Osteoblast (primary cell): ENCODE measurements at regions not wholly inside any gene's neighbourhood (a gene's known extent, or its start where the extent isn't known, plus 50 kb on each side); places are given as distances from the start of the nearest gene placed in this dataset.

Experiments used
- DNase-seq: peaks from one replicate; pipeline ENCODE4 v3.0.0; 2011; ENCODE audit warnings: low spot score, mixed read lengths; ENCODE audit not compliant: insufficient read length; ENCODE audit errors: missing footprints
- H2AFZ ChIP-seq: 2 replicates; pipeline ENCODE4 v1.6.0; 2011; ENCODE audit warnings: mild to moderate bottlenecking, low read length
- H3K27ac ChIP-seq: 2 replicates; pipeline ENCODE4 v1.5.1; 2011; ENCODE audit warnings: mild to moderate bottlenecking, low read depth, low read length, moderate library complexity
- H3K27me3 ChIP-seq: 2 replicates; pipeline ENCODE4 v1.6.0; 2012; ENCODE audit warnings: mild to moderate bottlenecking, control low read depth, inconsistent platforms, low read length, moderate library complexity; ENCODE audit not compliant: insufficient read depth
- H3K36me3 ChIP-seq: 2 replicates; pipeline ENCODE4 v1.5.1; 2011; ENCODE audit warnings: mild to moderate bottlenecking, low read length, control low read depth, moderate library complexity; ENCODE audit not compliant: insufficient read depth
- H3K4me1 ChIP-seq: 2 replicates; pipeline ENCODE4 v1.5.1; 2011; ENCODE audit warnings: mild to moderate bottlenecking, low read length, control low read depth, moderate library complexity; ENCODE audit not compliant: insufficient read depth
- H3K4me2 ChIP-seq: 2 replicates; pipeline ENCODE4 v1.6.0; 2011; ENCODE audit warnings: mild to moderate bottlenecking, low read length; ENCODE audit not compliant: insufficient read depth
- H3K4me3 ChIP-seq: fragments of 200-600 bp; sonication (generic); 3 replicates; pipeline ENCODE4 v1.5.1; 2012; ENCODE audit warnings: mild to moderate bottlenecking, low read length, inconsistent platforms; ENCODE audit not compliant: insufficient read depth
- H3K79me2 ChIP-seq: 2 replicates; pipeline ENCODE4 v1.6.0; 2012; ENCODE audit warnings: mild to moderate bottlenecking, low read length, control low read depth, inconsistent platforms; ENCODE audit not compliant: insufficient read depth
- H3K9me3 ChIP-seq: 2 replicates; pipeline ENCODE4 v1.5.1; 2011; ENCODE audit warnings: low read depth, low read length, control low read depth
- H4K20me1 ChIP-seq: 2 replicates; pipeline ENCODE4 v1.6.0; 2012; ENCODE audit warnings: mild to moderate bottlenecking, low read length, control low read depth; ENCODE audit not compliant: insufficient read depth
- CTCF ChIP-seq: IDR thresholded peaks from 2 replicates; pipeline ENCODE4 v1.5.1; 2011; ENCODE audit warnings: mild to moderate bottlenecking, low read depth, low read length, moderate library complexity; ENCODE audit errors: extremely low read depth

GRCh38 chr12:112573141-112573540 lies 154.4 kb downstream of the PTPN11 start:
- H3K4me1 ChIP-seq, result no peaks in the 10 kb centered on the region
- H4K20me1 ChIP-seq, result no peaks in the 10 kb centered on the region
- peaks cover 12% of the 10 kb centered on the region for H3K27me3 ChIP-seq
- H3K27ac ChIP-seq, result no peak overlapping the region
- no peaks in the 10 kb centered on the region for H3K79me2 ChIP-seq
- no peaks in the 10 kb centered on the region for H3K36me3 ChIP-seq
- TF ChIP-seq CTCF, result no peak
- no peak overlapping the region for H3K4me2 ChIP-seq
- no peak overlapping the region for H3K4me3 ChIP-seq
- no peak for DNase-seq
- H2AFZ ChIP-seq, result no peak overlapping the region
- H3K9me3 ChIP-seq, result no peaks in the 10 kb centered on the region

DNA sequence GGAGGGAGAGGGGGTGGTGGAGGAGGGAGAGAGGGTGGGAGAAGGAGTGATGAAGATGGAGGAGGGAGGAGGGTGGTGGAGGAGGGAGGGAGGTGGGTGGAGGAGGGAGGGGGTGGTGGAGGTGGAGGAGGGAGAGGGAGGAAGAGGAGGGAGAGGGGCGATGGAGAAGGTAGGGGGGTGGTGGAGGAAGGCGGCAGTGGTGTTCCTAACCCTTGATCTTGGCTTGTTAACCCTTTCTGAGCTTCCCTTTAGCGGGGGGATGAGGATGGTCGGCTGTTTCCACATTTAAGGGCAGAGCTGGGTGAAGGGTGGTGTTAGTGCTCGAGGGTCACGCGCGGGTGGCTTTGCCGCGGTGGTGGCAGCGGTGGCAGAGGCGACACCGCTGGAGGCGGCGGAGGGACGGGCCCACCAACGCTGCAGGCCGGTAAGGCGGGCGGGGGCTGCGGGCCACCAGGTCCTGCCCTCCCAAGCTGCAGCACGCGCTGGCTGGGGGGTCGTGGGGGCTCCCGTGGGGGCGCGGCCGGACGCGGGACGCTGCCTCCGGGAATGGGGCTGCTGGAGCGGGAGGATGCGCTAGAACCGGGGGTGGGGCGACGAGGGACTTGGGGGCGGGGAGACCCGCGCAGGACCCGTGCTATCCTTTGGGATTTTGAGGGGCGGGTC lies 156.3 kb downstream of the PTPN11 start:
- no peak for DNase-seq
- Histone ChIP-seq H3K36me3 (no peaks in the 10 kb centered on the region), H2AFZ (no peak overlapping the region), H3K4me3 (no peak overlapping the region), H3K4me2 (no peak overlapping the region), H3K27ac (no peak overlapping the region), H3K27me3 (peaks cover 15% of the 10 kb centered on the region), H3K9me3 (no peaks in the 10 kb centered on the region), H4K20me1 (no peaks in the 10 kb centered on the region), H3K79me2 (no peaks in the 10 kb centered on the region), H3K4me1 (no peaks in the 10 kb centered on the region)
- no peak for TF ChIP-seq CTCF

GRCh38 chr12:112575559-112576067 lies 156.9 kb downstream of the PTPN11 start:
- no peak overlapping the region for H3K4me3 ChIP-seq
- no peaks in the 10 kb centered on the region for H4K20me1 ChIP-seq
- no peak overlapping the region for H3K4me2 ChIP-seq
- H3K27ac ChIP-seq, result no peak overlapping the region
- peaks cover 15% of the 10 kb centered on the region for H3K27me3 ChIP-seq
- no peaks in the 10 kb centered on the region for H3K4me1 ChIP-seq
- no peaks in the 10 kb centered on the region for H3K36me3 ChIP-seq
- H2AFZ ChIP-seq, result no peak overlapping the region
- TF ChIP-seq CTCF, result no peak
- H3K9me3 ChIP-seq, result no peaks in the 10 kb centered on the region
- DNase-seq, result no peak
- H3K79me2 ChIP-seq, result no peaks in the 10 kb centered on the region

DNA sequence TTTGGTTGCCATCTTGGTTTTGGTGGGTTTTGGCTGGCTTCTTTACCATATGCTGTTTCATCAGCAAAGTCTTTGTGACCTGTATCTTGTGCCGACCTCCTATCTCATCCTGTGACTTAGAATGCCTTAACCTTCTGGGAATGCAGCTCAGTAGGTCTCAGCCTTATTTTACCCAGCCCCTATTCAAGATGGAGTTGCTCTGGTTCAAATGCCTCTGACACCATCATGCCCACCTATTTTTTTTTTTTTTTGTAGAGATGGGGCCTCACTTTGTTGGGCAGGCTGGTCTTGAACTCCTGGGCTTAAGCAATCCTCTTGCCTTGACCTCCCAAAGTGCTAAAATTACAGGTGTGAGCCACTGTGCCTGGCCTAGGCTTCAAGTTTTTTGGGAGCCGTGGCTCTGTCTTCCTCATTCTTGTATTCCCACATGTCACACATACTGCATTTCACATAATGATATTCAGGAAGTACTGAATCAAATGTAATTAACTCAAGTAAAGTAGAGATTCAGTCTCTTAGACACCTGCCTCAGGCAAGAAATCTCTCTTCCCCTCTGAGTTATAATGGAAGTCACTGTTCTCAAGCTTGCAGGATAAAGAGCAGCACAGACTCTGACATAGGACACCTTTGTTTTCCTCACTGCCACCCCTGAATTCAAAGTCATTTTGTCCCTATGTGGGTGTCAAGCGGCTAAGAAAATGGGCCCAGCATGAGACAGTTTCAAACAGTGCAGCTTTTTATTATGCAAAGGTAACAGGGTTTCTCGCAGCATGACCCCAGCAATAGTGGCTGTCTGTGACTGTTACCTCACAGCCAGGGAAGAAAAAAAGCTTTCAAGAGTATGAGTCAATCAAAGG lies 159.0 kb downstream of the PTPN11 start:
- Histone ChIP-seq H4K20me1 (no peaks in the 10 kb centered on the region), H3K9me3 (no peaks in the 10 kb centered on the region), H3K4me2 (no peak overlapping the region), H3K4me3 (no peak overlapping the region), H3K79me2 (no peaks in the 10 kb centered on the region), H3K27me3 (peaks cover 15% of the 10 kb centered on the region), H2AFZ (no peak overlapping the region), H3K27ac (no peak overlapping the region), H3K36me3 (no peaks in the 10 kb centered on the region), H3K4me1 (no peaks in the 10 kb centered on the region)
- TF ChIP-seq CTCF, result no peak
- DNase-seq, result no peak
